ENCODE measurements at regions not wholly inside any gene's neighbourhood (a gene's known extent, or its start where the extent isn't known, plus 50 kb on each side); places are given as distances from the start of the nearest gene placed in this dataset.

GRCh38 chr6:40166963-40167362 lies 232.7 kb upstream of the MOCS1 start:
- Histone ChIP-seq H4K20me1 (ENCODE audit: insufficient read depth, low read length) (no peaks in the 10 kb centered on the region), H3K4me3 (replicated peaks in 1 of 3; ENCODE audit: insufficient read depth in 1 of 3, low read depth in 2 of 3, low read length in 3 of 3) (no peak overlapping the region), H3K9me3 (ENCODE audit: low read length) (no peaks in the 10 kb centered on the region), H3K36me3 (replicated peaks in 1 of 2; ENCODE audit: control insufficient read depth in 1 of 2, insufficient read depth in 2 of 2, low read length in 2 of 2) (no peaks in the 10 kb centered on the region), H3K4me2 (ENCODE audit: low read depth, low read length) (no peak overlapping the region), H2AFZ (ENCODE audit: low read length) (no peak overlapping the region), H3K79me2 (ENCODE audit: insufficient read depth, low read length) (no peaks in the 10 kb centered on the region), H3K4me1 (ENCODE audit: insufficient read depth, low read length) (no peaks in the 10 kb centered on the region), H3K27ac (ENCODE audit: extremely low read length, insufficient read depth, low read length) (no peak overlapping the region), H3K9ac (ENCODE audit: insufficient read depth, low read depth, low read length) (no peak overlapping the region), H3K27me3 (ENCODE audit: control insufficient read depth in 1 of 2, insufficient read depth in 2 of 2, low read length in 2 of 2) (no peaks in the 10 kb centered on the region)
- in situ Hi-C loops (cut with HindIII; ENCODE audit: extremely low pct_ligation_motif_present, low pct_unique_long_range_greater_than_20kb), result no loop called here
- DNase-seq (ENCODE audit: low spot score) (no peak), ATAC-seq (no peak), FAIRE-seq (no peak)
- ChIA-PET CTCF (ENCODE audit: low intra/inter-chr PET ratio, low total read pairs) (no interaction called here), POLR2A (no interaction called here)
- intact Hi-C loops (cut with micrococcal nuclease; ENCODE audit: unreplicated experiment), result no loop called here
- no TSS peak for BruUV-seq (replicated peaks)
- TF ChIP-seq, protein P1, sequence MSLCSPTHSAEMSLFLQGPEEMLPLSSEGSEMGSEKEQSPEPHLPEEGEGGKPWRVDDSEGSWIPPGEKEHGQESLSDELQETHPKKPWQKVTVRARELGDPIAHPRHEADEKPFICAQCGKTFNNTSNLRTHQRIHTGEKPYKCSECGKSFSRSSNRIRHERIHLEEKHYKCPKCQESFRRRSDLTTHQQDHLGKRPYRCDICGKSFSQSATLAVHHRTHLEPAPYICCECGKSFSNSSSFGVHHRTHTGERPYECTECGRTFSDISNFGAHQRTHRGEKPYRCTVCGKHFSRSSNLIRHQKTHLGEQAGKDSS (CRISPR knock-in tag; IDR thresholded peaks at IDR 0.05; ENCODE audit: borderline replicate concordance, low read depth), result no peak
- TF ChIP-seq ZFP36L1 (CRISPR knock-in tag; IDR thresholded peaks at IDR 0.05), result no peak
- TF ChIP-seq ZSCAN29 (CRISPR knock-in tag; conservative IDR thresholded peaks at IDR 0.05), result no peak
- no peak for TF ChIP-seq NFE2 (CRISPR knock-in tag; IDR thresholded peaks at IDR 0.05)
- no peak for TF ChIP-seq MAZ (IDR thresholded peaks at IDR 0.05; ENCODE audit: borderline replicate concordance, low read depth, low read length)
- no peak for TF ChIP-seq MAZ (CRISPR knock-in tag; IDR thresholded peaks at IDR 0.05; ENCODE audit: low read depth)
- TF ChIP-seq ZNF383 (CRISPR knock-in tag; IDR thresholded peaks at IDR 0.05; ENCODE audit: borderline replicate concordance), result no peak
- no peak for TF ChIP-seq KDM4B (CRISPR knock-in tag; IDR thresholded peaks at IDR 0.05)
- TF ChIP-seq REXO4 (CRISPR knock-in tag; IDR thresholded peaks at IDR 0.05; ENCODE audit: borderline replicate concordance), result no peak
- TF ChIP-seq ATF7-NPFF (CRISPR knock-in tag; IDR thresholded peaks at IDR 0.05; ENCODE audit: low read depth), result no peak
- TF ChIP-seq ZNF382 (CRISPR knock-in tag; IDR thresholded peaks at IDR 0.05; ENCODE audit: borderline replicate concordance), result no peak
- no peak for TF ChIP-seq REL (CRISPR knock-in tag; conservative IDR thresholded peaks at IDR 0.05)
- TF ChIP-seq, protein P2, sequence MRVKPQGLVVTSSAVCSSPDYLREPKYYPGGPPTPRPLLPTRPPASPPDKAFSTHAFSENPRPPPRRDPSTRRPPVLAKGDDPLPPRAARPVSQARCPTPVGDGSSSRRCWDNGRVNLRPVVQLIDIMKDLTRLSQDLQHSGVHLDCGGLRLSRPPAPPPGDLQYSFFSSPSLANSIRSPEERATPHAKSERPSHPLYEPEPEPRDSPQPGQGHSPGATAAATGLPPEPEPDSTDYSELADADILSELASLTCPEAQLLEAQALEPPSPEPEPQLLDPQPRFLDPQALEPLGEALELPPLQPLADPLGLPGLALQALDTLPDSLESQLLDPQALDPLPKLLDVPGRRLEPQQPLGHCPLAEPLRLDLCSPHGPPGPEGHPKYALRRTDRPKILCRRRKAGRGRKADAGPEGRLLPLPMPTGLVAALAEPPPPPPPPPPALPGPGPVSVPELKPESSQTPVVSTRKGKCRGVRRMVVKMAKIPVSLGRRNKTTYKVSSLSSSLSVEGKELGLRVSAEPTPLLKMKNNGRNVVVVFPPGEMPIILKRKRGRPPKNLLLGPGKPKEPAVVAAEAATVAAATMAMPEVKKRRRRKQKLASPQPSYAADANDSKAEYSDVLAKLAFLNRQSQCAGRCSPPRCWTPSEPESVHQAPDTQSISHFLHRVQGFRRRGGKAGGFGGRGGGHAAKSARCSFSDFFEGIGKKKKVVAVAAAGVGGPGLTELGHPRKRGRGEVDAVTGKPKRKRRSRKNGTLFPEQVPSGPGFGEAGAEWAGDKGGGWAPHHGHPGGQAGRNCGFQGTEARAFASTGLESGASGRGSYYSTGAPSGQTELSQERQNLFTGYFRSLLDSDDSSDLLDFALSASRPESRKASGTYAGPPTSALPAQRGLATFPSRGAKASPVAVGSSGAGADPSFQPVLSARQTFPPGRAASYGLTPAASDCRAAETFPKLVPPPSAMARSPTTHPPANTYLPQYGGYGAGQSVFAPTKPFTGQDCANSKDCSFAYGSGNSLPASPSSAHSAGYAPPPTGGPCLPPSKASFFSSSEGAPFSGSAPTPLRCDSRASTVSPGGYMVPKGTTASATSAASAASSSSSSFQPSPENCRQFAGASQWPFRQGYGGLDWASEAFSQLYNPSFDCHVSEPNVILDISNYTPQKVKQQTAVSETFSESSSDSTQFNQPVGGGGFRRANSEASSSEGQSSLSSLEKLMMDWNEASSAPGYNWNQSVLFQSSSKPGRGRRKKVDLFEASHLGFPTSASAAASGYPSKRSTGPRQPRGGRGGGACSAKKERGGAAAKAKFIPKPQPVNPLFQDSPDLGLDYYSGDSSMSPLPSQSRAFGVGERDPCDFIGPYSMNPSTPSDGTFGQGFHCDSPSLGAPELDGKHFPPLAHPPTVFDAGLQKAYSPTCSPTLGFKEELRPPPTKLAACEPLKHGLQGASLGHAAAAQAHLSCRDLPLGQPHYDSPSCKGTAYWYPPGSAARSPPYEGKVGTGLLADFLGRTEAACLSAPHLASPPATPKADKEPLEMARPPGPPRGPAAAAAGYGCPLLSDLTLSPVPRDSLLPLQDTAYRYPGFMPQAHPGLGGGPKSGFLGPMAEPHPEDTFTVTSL (CRISPR knock-in tag; IDR thresholded peaks at IDR 0.05; ENCODE audit: borderline replicate concordance), result no peak
- no peak for TF ChIP-seq RARG (CRISPR knock-in tag; IDR thresholded peaks at IDR 0.05; ENCODE audit: low read depth)
- TF ChIP-seq, protein P3, sequence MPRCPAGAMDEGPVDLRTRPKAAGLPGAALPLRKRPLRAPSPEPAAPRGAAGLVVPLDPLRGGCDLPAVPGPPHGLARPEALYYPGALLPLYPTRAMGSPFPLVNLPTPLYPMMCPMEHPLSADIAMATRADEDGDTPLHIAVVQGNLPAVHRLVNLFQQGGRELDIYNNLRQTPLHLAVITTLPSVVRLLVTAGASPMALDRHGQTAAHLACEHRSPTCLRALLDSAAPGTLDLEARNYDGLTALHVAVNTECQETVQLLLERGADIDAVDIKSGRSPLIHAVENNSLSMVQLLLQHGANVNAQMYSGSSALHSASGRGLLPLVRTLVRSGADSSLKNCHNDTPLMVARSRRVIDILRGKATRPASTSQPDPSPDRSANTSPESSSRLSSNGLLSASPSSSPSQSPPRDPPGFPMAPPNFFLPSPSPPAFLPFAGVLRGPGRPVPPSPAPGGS (CRISPR knock-in tag; IDR thresholded peaks at IDR 0.05), result no peak
- no peak for TF ChIP-seq NKX3-1 (CRISPR knock-in tag; IDR thresholded peaks at IDR 0.05)
- TF ChIP-seq PAF1 (CRISPR knock-in tag; IDR thresholded peaks at IDR 0.05), result no peak
- TF ChIP-seq, protein P4, sequence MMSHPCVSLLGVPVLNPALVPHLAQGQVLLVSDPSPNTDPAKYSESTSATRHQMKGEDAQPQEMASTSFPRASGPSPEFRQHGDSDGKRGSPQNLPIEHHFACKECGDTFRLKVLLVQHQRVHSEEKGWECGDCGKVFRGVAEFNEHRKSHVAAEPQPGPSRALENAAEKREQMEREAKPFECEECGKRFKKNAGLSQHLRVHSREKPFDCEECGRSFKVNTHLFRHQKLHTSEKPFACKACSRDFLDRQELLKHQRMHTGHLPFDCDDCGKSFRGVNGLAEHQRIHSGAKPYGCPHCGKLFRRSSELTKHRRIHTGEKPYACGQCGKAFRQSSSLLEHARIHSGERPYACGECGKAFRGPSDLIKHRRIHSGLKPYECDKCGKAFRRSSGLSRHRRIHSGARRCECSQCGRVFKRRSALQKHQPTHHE (CRISPR knock-in tag; IDR thresholded peaks at IDR 0.05; ENCODE audit: borderline replicate concordance), result no peak
